ENCODE measurements at regions not wholly inside any gene's neighbourhood (a gene's known extent, or its start where the extent isn't known, plus 50 kb on each side); places are given as distances from the start of the nearest gene placed in this dataset.
"Not testable (repeated sequence)": the region's sequence is repeated elsewhere in the genome, so short reads cannot be mapped to it uniquely, and the experiment has no call there.

- no peak for DNase-seq (ENCODE audit: low read depth)
Observed at GRCh38 chr6:140661691-140662090, 1287.2 kb upstream of the CITED2 start.

- no peak for DNase-seq (ENCODE audit: low read depth)
Observed at GRCh38 chr6:140660295-140660694, 1285.8 kb upstream of the CITED2 start.

- DNase-seq (ENCODE audit: low read depth), result no peak
Observed at GRCh38 chr6:140653972-140654371, 1279.5 kb upstream of the CITED2 start.

GRCh38 chr6:140653506-140653905, 1279.1 kb upstream of the CITED2 start:
- DNase-seq (ENCODE audit: low read depth), result no peak

DNA sequence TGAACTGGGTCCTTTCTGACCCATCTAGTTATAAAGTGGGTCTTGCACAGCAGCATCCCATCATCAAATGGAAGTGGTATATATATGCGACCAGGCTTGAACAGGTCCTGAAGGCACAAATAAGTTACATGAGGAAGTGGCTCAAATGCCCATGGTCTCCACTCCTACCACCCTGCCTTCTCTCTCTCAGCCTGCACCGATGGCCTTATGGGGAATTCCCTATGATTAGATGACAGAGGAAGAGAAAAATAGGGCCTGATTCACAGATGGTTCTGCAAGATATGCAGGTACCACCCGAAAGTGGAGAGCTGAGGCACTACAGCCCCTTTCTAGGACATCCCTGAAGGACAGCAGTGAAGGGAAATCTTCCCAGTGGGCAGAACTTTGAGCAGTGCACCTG, 1275.1 kb upstream of the CITED2 start:
- not testable (repeated sequence) for DNase-seq (ENCODE audit: low read depth)

DNA sequence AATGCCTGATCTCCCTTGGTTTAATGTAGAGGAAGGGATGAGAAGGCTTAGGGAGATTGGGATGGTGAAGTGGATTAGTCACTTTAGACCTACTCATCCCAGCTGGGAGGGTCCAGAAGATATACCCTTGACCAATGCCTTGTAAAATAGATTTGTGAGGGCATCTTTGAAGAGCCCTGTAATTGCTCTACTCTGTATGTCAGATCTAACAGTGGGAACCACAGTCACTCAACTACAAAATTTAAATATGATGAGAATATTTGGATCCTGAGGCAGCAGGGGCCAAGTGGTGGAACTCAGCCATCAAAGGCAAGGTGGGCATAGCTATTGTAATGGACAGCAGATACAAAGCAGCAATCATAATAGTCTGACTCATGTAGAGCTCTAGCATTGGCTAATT, 1272.9 kb upstream of the CITED2 start:
- not testable (repeated sequence) for DNase-seq (ENCODE audit: low read depth)

- DNase-seq (ENCODE audit: low read depth), result no peak
Observed at GRCh38 chr6:140644017-140644416, 1269.6 kb upstream of the CITED2 start.

DNA sequence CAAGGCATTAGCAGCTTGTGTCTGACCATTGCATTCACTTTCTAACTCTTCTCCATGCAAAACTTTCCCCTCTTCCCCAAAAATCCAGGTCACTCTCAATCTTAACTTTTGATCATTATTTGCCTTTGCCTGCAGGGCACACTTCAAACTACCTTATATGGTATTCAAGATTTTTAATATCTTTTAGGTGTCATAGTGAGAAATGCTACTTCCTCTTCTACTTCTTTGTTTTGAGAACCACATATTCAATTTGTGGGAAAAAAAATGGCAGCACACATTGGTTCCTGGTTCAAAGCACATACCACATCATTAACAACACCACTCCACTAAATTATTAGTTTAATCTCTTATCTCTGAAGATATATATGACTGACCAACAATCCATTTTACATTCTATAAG, 1267.0 kb upstream of the CITED2 start:
- no peak for DNase-seq (ENCODE audit: low read depth)

DNA sequence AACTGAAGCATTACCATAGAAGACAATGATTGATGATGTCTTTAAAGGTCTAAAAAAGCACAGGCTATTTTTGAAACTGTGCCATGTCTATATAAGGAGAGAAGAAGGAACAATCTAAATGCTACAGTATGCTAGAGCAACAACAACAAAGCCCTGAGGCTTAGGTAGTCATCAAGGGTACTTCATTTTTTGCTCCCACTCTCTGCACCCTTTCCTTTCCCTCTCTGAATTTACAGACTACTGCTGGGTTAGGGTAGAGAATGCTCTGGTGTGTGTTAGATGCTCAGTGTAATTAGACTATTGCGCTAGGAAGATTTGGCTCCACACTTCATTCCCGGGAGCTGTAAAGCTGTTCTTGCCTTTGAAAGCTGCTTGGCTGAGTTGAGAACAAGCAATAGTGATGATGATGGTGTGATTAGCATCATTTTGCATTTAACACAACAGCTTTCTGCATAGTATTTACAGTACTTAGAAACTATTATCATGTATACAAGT, 1262.5 kb upstream of the CITED2 start:
- no peak for DNase-seq (ENCODE audit: low read depth)

- no peak for DNase-seq (ENCODE audit: low read depth)
Observed at GRCh38 chr6:140636271-140636907, 1261.9 kb upstream of the CITED2 start.

DNA sequence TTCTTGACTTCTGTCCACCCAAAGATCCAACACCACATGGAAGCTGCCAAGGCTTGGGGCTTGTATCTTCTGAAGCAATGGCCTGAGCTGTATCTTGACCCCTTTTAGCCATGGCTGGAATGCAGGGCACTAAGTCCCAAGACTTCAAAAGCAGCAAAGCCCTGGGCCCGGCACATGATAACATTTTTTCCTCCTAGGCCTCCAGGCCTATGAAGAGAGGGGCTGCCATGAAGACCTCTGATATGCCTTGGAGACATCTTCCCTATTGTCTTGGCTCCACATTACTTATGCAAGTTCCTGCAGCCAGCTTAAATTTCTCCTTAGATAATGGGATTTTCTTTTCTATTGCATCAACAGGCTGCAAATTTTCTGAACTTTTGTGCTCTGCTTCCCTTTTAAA, 1252.6 kb upstream of the CITED2 start:
- DNase-seq (ENCODE audit: low read depth), result no peak

DNA sequence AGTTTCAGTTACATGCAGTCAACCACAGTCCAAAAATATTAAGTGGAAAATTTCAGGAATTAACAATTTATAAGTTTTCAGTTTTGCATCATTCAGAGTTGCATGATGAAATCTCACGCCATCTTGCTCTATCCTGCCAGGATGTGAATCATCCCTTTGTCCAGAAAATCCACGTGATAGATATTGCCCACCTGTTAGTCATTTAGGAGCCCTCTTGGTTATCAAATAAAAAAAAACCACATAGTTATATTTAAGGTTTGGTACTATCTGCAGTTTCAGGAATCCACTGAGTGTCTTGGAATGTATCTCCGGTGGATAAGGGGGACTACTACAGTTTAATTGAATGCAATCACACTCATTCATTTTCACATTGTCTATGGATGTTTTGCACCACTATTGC, 1249.0 kb upstream of the CITED2 start:
- DNase-seq (ENCODE audit: low read depth), result no peak

DNA sequence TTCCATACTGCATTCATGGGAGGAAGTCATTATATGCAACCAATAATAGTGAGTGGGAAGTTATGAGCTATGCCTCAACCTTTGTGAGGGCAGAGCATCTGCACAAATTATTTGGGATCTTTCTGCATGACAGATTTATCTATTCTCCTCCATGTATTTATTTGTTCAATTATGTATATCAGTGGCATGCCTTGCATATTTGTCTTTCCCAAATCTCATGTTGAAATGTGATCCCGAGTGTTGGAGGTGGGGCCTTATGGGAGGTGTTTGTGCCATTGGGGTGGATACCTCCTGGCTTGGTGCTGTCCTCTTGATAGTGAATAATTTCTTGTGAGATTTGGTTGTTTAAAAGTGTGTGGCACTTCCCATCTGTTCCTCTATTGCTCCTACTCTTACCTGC, 1246.0 kb upstream of the CITED2 start:
- no peak for DNase-seq (ENCODE audit: low read depth)

DNA sequence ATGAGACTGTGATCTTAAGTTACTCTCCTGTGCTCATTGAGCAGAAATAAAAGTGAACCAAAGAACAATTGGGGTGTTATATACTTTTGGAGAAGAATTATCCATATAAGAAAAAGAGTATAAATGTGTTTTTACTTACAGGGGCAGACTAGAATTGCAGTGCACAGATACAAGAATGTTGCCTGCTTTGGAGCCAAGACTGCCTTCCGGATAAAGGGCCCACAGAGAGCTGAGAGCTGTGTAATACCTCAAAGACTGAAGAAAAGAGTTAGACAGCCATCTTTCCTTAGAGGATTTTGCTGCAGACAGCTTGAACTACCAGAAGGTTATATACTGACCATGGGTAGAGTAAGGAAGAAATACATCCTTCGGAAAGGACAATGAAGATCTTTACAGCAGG, 1235.5 kb upstream of the CITED2 start:
- DNase-seq (ENCODE audit: low read depth), result no peak

GRCh38 chr6:140609321-140609720, 1234.9 kb upstream of the CITED2 start:
- no peak for DNase-seq (ENCODE audit: low read depth)

- DNase-seq (ENCODE audit: low read depth), result no peak
Observed at GRCh38 chr6:140604786-140605185, 1230.3 kb upstream of the CITED2 start.

GRCh38 chr6:140602431-140603248, 1228.2 kb upstream of the CITED2 start:
- no peak for DNase-seq (ENCODE audit: low read depth)

GRCh38 chr6:140601021-140601808, 1226.8 kb upstream of the CITED2 start:
- no peak for DNase-seq (ENCODE audit: low read depth)

DNA sequence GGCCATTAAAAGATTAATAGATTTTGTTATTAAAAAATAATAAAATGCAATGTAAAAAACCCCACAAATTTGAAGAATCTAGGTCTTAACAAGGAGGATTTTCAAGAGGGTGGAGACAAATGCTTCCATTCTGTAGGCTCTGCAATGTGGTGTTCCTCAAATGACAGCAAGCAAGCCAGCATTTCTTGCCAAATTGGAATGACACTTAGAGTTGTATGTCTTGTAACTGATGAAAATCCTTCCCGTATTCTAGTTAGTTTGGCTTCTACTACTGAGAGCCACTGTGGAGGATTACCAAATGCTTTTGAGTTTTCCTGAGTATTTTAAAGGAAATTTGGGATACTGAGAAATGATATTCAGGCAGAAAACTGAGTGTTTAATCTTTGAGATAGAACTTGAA, 1225.5 kb upstream of the CITED2 start:
- DNase-seq (ENCODE audit: low read depth), result no peak

DNA sequence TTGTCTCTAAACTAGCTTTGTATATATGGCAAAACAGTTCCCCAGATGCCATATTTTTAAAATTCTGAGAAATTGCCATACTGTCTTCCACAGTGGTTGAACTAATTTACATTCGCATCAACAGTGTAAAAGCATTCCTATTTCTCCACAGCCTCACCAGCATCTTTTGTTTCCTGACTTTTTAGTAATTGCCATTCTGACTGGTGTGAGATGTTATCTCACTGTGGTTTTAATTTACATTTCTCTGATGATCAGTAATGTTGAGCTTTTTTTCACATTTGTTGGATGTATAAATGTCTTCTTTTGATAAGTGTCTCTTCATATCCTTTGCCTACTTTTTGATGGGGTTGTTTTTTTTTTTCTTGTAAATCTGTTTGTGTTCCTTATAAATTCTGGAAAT, 1222.7 kb upstream of the CITED2 start:
- DNase-seq (ENCODE audit: low read depth), result no peak

DNA sequence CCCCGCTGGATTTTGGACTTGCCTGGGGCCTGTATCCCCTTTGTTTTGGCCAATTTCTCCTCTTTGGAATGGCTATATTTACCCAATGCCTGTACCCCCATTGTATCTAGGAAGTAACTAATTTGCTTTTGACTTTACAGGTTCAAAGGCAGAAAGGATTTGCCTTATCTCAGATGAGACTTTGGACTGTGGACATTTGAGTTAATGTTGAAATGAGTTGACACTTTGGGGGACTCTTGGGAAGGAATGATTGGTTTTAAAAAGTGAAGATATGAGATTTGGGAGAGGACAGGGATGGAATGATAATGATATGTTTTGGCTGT, 1220.3 kb upstream of the CITED2 start:
- no peak for DNase-seq (ENCODE audit: low read depth)

DNA sequence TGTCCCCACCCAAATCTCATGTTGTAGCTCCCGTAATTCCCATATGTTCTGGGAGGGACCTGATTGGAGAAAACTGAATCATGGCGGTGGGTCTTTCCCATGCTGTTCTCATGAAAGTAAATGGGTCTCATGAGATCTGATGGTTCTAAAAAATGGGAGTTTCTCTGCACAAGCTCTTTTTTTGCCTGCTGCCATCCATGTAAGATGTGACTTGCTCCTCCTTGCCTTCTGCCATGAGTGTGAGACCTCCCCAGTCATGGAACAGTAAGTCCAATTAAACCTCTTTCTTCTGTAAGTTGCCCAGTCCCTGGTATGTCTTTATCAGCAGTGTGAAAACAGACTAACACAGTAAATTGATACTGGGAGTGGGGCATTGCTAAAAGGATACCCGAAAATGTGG, 1218.4 kb upstream of the CITED2 start:
- no peak for DNase-seq (ENCODE audit: low read depth)

DNA sequence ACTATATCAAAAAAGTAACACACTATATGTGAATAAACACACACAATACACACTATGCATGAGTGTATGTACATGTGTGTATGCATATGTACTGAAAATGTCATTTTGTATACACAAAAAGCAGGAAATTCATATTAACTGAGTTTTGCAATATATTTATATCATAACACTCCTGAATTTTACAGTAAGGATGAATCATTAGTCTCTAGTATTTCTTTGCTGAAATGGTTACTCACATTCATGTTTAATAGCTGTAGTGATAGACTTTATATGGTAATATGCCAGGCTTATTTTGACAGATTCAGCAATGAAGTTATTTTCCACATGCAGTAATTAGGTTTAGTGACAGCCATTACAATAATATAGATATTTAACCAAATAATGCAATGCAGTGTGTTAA, 1216.2 kb upstream of the CITED2 start:
- DNase-seq (ENCODE audit: low read depth), result no peak

All from T-helper 22 cell (primary cell).